ENCODE measurements at regions not wholly inside any gene's neighbourhood (a gene's known extent, or its start where the extent isn't known, plus 50 kb on each side); places are given as distances from the start of the nearest gene placed in this dataset.
"Not testable (repeated sequence)": the region's sequence is repeated elsewhere in the genome, so short reads cannot be mapped to it uniquely, and the experiment has no call there.

DNA sequence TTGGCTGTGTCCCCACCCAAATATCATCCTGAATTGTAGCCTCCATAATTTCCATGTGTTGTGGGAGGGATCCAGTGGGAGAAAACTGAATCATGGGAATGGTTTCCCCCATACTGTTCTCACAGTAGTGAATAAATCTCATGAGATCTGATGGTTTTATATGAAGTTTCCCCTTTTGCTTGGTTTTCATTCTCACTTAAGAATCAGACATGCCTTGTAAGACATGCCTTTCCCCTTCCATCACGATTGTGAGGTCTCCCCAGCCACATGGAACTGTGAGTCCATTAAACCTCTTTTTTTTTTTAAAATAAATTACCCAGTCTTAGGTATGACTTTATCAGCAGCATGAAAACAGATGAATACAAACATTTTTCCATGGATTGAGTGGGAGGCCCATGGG is 652.9 kb downstream of the ETNK1 start:
- H3K9me2 ChIP-seq (replicated peaks; ENCODE audit: low read depth, low read length), result no peaks in the 10 kb centered on the region
- no peak for TF ChIP-seq EZH2phosphoT487 (IDR thresholded peaks at IDR 0.05; ENCODE audit: borderline replicate concordance)
- TF ChIP-seq, protein P1, sequence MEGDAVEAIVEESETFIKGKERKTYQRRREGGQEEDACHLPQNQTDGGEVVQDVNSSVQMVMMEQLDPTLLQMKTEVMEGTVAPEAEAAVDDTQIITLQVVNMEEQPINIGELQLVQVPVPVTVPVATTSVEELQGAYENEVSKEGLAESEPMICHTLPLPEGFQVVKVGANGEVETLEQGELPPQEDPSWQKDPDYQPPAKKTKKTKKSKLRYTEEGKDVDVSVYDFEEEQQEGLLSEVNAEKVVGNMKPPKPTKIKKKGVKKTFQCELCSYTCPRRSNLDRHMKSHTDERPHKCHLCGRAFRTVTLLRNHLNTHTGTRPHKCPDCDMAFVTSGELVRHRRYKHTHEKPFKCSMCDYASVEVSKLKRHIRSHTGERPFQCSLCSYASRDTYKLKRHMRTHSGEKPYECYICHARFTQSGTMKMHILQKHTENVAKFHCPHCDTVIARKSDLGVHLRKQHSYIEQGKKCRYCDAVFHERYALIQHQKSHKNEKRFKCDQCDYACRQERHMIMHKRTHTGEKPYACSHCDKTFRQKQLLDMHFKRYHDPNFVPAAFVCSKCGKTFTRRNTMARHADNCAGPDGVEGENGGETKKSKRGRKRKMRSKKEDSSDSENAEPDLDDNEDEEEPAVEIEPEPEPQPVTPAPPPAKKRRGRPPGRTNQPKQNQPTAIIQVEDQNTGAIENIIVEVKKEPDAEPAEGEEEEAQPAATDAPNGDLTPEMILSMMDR (conservative IDR thresholded peaks at IDR 0.05; ENCODE audit: low read length), result no peak
- no peak overlapping the region for H3K4me2 ChIP-seq (ENCODE audit: low read depth, low read length, poor library complexity, severe bottlenecking)
- H3K36me3 ChIP-seq (ENCODE audit: insufficient read depth, low read length), result no peaks in the 10 kb centered on the region
- no peak overlapping the region for H3K9ac ChIP-seq (ENCODE audit: low read depth, low read length, poor library complexity, severe bottlenecking)
- H3K4me3 ChIP-seq (ENCODE audit: low read length, poor library complexity, severe bottlenecking), result no peak overlapping the region
- no peaks in the 10 kb centered on the region for H3F3A ChIP-seq (ENCODE audit: low read depth)
- H3K4me1 ChIP-seq (ENCODE audit: insufficient read depth, low read length, poor library complexity, severe bottlenecking), result no peaks in the 10 kb centered on the region
- H3K27me3 ChIP-seq (ENCODE audit: insufficient read depth, low read length, poor library complexity, severe bottlenecking), result no peaks in the 10 kb centered on the region
- H2AFZ ChIP-seq (ENCODE audit: low read length), result no peak overlapping the region
- H4K20me1 ChIP-seq (ENCODE audit: insufficient read depth, low read length, poor library complexity, severe bottlenecking), result no peaks in the 10 kb centered on the region
- no peaks in the 10 kb centered on the region for H3K79me2 ChIP-seq (ENCODE audit: insufficient read depth, low read length)
- no peaks in the 10 kb centered on the region for H3K9me3 ChIP-seq (ENCODE audit: insufficient read depth, low read depth, low read length)

- no peaks in the 10 kb centered on the region for H3K9me2 ChIP-seq (replicated peaks; ENCODE audit: low read depth, low read length)
- no peaks in the 10 kb centered on the region for H4K20me1 ChIP-seq (ENCODE audit: insufficient read depth, low read length, poor library complexity, severe bottlenecking)
- no peak overlapping the region for H3K4me2 ChIP-seq (ENCODE audit: low read depth, low read length, poor library complexity, severe bottlenecking)
- H3K27me3 ChIP-seq (ENCODE audit: insufficient read depth, low read length, poor library complexity, severe bottlenecking), result no peaks in the 10 kb centered on the region
- H3F3A ChIP-seq (ENCODE audit: low read depth), result no peaks in the 10 kb centered on the region
- no peaks in the 10 kb centered on the region for H3K4me1 ChIP-seq (ENCODE audit: insufficient read depth, low read length, poor library complexity, severe bottlenecking)
- H3K4me3 ChIP-seq (ENCODE audit: low read length, poor library complexity, severe bottlenecking), result no peak overlapping the region
- TF ChIP-seq, protein P1 (conservative IDR thresholded peaks at IDR 0.05; ENCODE audit: low read length), result no peak
- TF ChIP-seq EZH2phosphoT487 (IDR thresholded peaks at IDR 0.05; ENCODE audit: borderline replicate concordance), result no peak
- no peaks in the 10 kb centered on the region for H3K9me3 ChIP-seq (ENCODE audit: insufficient read depth, low read depth, low read length)
- H2AFZ ChIP-seq (ENCODE audit: low read length), result no peak overlapping the region
- H3K79me2 ChIP-seq (ENCODE audit: insufficient read depth, low read length), result no peaks in the 10 kb centered on the region
- no peak overlapping the region for H3K9ac ChIP-seq (ENCODE audit: low read depth, low read length, poor library complexity, severe bottlenecking)
- no peaks in the 10 kb centered on the region for H3K36me3 ChIP-seq (ENCODE audit: insufficient read depth, low read length)
Measured at GRCh38 chr12:23281295-23281694, 656.3 kb downstream of the ETNK1 start.

DNA sequence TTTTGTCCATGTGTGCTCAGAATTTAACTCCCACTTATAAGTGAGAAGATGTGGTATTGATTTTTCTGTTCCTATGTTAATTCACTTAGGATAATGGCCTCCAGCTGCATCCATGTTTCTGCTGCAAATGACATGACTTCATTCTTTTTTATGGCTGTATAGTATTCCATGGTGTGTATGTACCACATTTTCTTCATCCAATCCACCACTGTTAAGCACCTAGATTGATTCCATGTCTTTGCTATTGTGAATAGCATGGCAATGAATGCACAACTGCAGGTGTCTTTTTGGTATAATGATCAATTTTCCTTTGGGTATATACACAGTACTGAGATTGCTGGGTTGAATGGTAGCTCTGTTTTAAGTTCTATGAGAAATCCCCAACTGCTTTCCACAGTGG is 657.7 kb downstream of the ETNK1 start:
- H3K9me3 ChIP-seq (ENCODE audit: insufficient read depth, low read depth, low read length), result no peaks in the 10 kb centered on the region
- no peaks in the 10 kb centered on the region for H3K36me3 ChIP-seq (ENCODE audit: insufficient read depth, low read length)
- H3K9me2 ChIP-seq (replicated peaks; ENCODE audit: low read depth, low read length), result no peaks in the 10 kb centered on the region
- no peaks in the 10 kb centered on the region for H3K4me1 ChIP-seq (ENCODE audit: insufficient read depth, low read length, poor library complexity, severe bottlenecking)
- no peak overlapping the region for H3K4me3 ChIP-seq (ENCODE audit: low read length, poor library complexity, severe bottlenecking)
- no peak for TF ChIP-seq EZH2phosphoT487 (IDR thresholded peaks at IDR 0.05; ENCODE audit: borderline replicate concordance)
- TF ChIP-seq, protein P1 (conservative IDR thresholded peaks at IDR 0.05; ENCODE audit: low read length), result no peak
- no peaks in the 10 kb centered on the region for H4K20me1 ChIP-seq (ENCODE audit: insufficient read depth, low read length, poor library complexity, severe bottlenecking)
- H3K4me2 ChIP-seq (ENCODE audit: low read depth, low read length, poor library complexity, severe bottlenecking), result no peak overlapping the region
- no peaks in the 10 kb centered on the region for H3F3A ChIP-seq (ENCODE audit: low read depth)
- no peaks in the 10 kb centered on the region for H3K27me3 ChIP-seq (ENCODE audit: insufficient read depth, low read length, poor library complexity, severe bottlenecking)
- no peaks in the 10 kb centered on the region for H3K79me2 ChIP-seq (ENCODE audit: insufficient read depth, low read length)
- no peak overlapping the region for H3K9ac ChIP-seq (ENCODE audit: low read depth, low read length, poor library complexity, severe bottlenecking)
- H2AFZ ChIP-seq (ENCODE audit: low read length), result no peak overlapping the region

DNA sequence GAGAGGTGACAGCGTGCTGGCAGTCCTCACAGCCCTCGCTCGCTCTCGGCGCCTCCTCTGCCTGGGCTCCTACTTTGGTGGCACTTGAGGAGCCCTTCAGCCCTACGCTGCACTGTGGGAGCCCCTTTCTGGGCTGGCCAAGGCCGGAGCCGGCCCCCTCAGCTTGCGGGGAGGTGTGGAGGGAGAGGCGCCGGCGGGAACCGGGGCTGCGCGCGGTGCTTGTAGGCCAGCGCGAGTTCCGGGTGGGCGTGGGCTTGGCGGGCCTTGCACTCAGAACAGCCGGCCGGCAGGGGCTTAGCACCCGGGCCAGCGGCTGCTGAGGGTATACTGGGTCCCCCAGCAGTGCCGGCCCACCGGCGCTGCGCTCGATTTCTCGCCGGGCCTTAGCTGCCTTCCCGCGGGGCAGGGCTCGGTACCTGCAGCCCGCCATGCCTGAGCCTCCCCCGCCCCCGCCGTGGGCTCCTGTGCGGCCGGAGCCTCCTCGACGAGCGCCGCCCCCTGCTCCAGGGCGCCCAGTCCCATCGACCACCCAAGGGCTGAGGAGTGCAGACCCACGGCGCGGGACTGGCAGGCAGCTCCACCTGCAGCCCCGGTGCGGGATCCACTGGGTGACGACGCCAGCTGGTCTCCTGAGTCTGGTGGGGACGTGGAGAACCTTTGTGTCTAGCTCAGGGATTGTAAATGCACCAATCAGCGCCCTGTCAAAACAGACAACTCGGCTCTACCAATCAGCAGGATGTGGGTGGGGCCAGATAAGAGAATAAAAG is 661.0 kb downstream of the ETNK1 start:
- not testable (repeated sequence) for H3K9me2 ChIP-seq (replicated peaks; ENCODE audit: low read depth, low read length); H3K27me3 ChIP-seq (ENCODE audit: insufficient read depth, low read length, poor library complexity, severe bottlenecking); H3K9ac ChIP-seq (ENCODE audit: low read depth, low read length, poor library complexity, severe bottlenecking); H3K4me3 ChIP-seq (ENCODE audit: low read length, poor library complexity, severe bottlenecking); H3F3A ChIP-seq (ENCODE audit: low read depth); H2AFZ ChIP-seq (ENCODE audit: low read length); H3K9me3 ChIP-seq (ENCODE audit: insufficient read depth, low read depth, low read length); H3K36me3 ChIP-seq (ENCODE audit: insufficient read depth, low read length); H3K79me2 ChIP-seq (ENCODE audit: insufficient read depth, low read length); H3K4me2 ChIP-seq (ENCODE audit: low read depth, low read length, poor library complexity, severe bottlenecking); H4K20me1 ChIP-seq (ENCODE audit: insufficient read depth, low read length, poor library complexity, severe bottlenecking); H3K4me1 ChIP-seq (ENCODE audit: insufficient read depth, low read length, poor library complexity, severe bottlenecking)

All from Loucy (cell line).